SK-N-SH (cell line): ENCODE measurements at regions not wholly inside any gene's neighbourhood (a gene's known extent, or its start where the extent isn't known, plus 50 kb on each side); places are given as distances from the start of the nearest gene placed in this dataset.

Source experiments
- CTCF ChIA-PET: fragments of 300-600, 350-600 bp; formaldehyde crosslinking; extraction: SDS; loops from one replicate; lab custom pipeline; 2021; lab: Yijun Ruan, JAX
- POLR2A ChIA-PET: fragments of 350-600 bp; sonication (Branson Sonifier 250); formaldehyde crosslinking; extraction: SDS; loops from one replicate; lab custom pipeline; 2020; ENCODE audit warnings: antibody characterized with exemption, inconsistent platforms; lab: Yijun Ruan, JAX
- DNase-seq: peaks from one replicate; pipeline ENCODE4 v3.0.0; 2012
- H2AFZ ChIP-seq: fragments of 200-600 bp; sonication (generic); 2 replicates; pipeline ENCODE4 v1.8.1; 2016; ENCODE audit warnings: antibody characterized with exemption, mild to moderate bottlenecking, low read depth
- H3F3A ChIP-seq: fragments of 200-600 bp; sonication (generic); replicated peaks from 2 replicates; pipeline ENCODE3; 2016; ENCODE audit warnings: antibody characterized with exemption, mild to moderate bottlenecking; ENCODE audit not compliant: insufficient read depth
- H3K27ac ChIP-seq, 2 experiments: fragments of 200-500 bp in 1 of 2; fragments of 200-600 bp in 1 of 2; sonication (Bioruptor generic) in 1 of 2; sonication (generic), shearing (Covaris generic) in 1 of 2; 2 replicates each; pipeline versions ENCODE4 v1.5.1 to v1.6.1; 2014 to 2016; ENCODE audit warnings: low read depth in 2 of 2, inconsistent platforms in 1 of 2, low read length in 1 of 2, mild to moderate bottlenecking in 1 of 2, mixed read lengths in 1 of 2
- H3K27me3 ChIP-seq: fragments of 200-600 bp; sonication (generic), shearing (Covaris generic); 2 replicates; pipeline ENCODE4 v1.6.1; 2016; ENCODE audit warnings: mixed run types; ENCODE audit not compliant: insufficient read depth
- H3K36me3 ChIP-seq, 2 experiments: fragments of 200-500 bp in 1 of 2; fragments of 200-600 bp in 1 of 2; sonication (Bioruptor generic) in 1 of 2; sonication (generic) in 1 of 2; replicated peaks in 1 of 2; 2 replicates each; pipeline versions ENCODE3 to v1.5.1; 2014 to 2016; ENCODE audit warnings: low read length in 1 of 2, mild to moderate bottlenecking in 1 of 2; ENCODE audit not compliant: insufficient read depth in 2 of 2, control insufficient read depth in 1 of 2
- H3K4me1 ChIP-seq, 2 experiments: fragments of 200-500 bp in 1 of 2; fragments of 200-600 bp in 1 of 2; sonication (Bioruptor generic) in 1 of 2; sonication (generic), shearing (Covaris generic) in 1 of 2; 2 replicates each; pipeline versions ENCODE4 v1.5.1 to v1.6.1; 2014 to 2016; ENCODE audit warnings: low read depth in 1 of 2, low read length in 1 of 2, mixed run types in 1 of 2; ENCODE audit not compliant: insufficient read depth in 2 of 2, control insufficient read depth in 1 of 2
- H3K4me2 ChIP-seq: fragments of 200-600 bp; sonication (generic), shearing (Covaris generic); 2 replicates; pipeline ENCODE4 v1.6.1; 2017; ENCODE audit warnings: mixed run types
- H3K4me3 ChIP-seq, 2 experiments: fragments of 200-500 bp in 1 of 2; fragments of 200-600 bp in 1 of 2; sonication (Bioruptor generic) in 1 of 2; sonication (generic), shearing (Covaris generic) in 1 of 2; 2 replicates each; pipeline versions ENCODE4 v1.5.1 to v1.8.1; 2014 to 2016; ENCODE audit warnings: low read depth in 2 of 2, inconsistent platforms in 1 of 2, low read length in 1 of 2, mild to moderate bottlenecking in 1 of 2, mixed read lengths in 1 of 2, moderate library complexity in 1 of 2
- H3K79me2 ChIP-seq: fragments of 200-600 bp; sonication (generic); 2 replicates; pipeline ENCODE4 v1.8.1; 2017; ENCODE audit warnings: mild to moderate bottlenecking; ENCODE audit not compliant: insufficient read depth
- H3K9ac ChIP-seq: fragments of 200-600 bp; sonication (generic); 2 replicates; pipeline ENCODE4 v1.6.1; 2017; ENCODE audit warnings: mixed run types
- H3K9me2 ChIP-seq: fragments of 200-600 bp; sonication (generic); 2 replicates; pipeline ENCODE4 v1.6.1; 2017; ENCODE audit warnings: mixed run types
- H3K9me3 ChIP-seq: fragments of 200-600 bp; sonication (generic); 2 replicates; pipeline ENCODE4 v1.6.1; 2017; ENCODE audit warnings: mixed run types, mild to moderate bottlenecking, moderate library complexity
- H4K20me1 ChIP-seq: fragments of 200-600 bp; sonication (generic); 2 replicates; pipeline ENCODE4 v1.6.1; 2017; ENCODE audit warnings: mild to moderate bottlenecking, mixed run types; ENCODE audit not compliant: insufficient read depth
- FOSL2 ChIP-seq: IDR thresholded peaks from 2 replicates; pipeline ENCODE4 v1.4.0; 2012; ENCODE audit warnings: low read depth, mild to moderate bottlenecking, moderate library complexity, borderline replicate concordance
- JUND ChIP-seq: IDR thresholded peaks from 2 replicates; pipeline ENCODE4 v1.4.0; 2012
- MXI1 ChIP-seq: IDR thresholded peaks from 2 replicates; pipeline ENCODE4 v1.6.1; 2012; ENCODE audit warnings: mild to moderate bottlenecking, low read depth, low read length, improper control_type of control experiment
- NFIC ChIP-seq: IDR thresholded peaks from 2 replicates; pipeline ENCODE4 v1.4.0; 2012; ENCODE audit warnings: borderline replicate concordance
- RAD21 ChIP-seq: IDR thresholded peaks from 2 replicates; pipeline ENCODE4 v1.6.1; 2012; ENCODE audit warnings: mild to moderate bottlenecking, low read length
- RCOR1 ChIP-seq: fragments of 150-350 bp; IDR thresholded peaks from 2 replicates; pipeline ENCODE4 v1.6.1; 2017; ENCODE audit warnings: antibody characterized with exemption, low read length
- RXRA ChIP-seq: IDR thresholded peaks from 2 replicates; pipeline ENCODE4 v1.4.0; 2012; ENCODE audit warnings: low read depth, mild to moderate bottlenecking, borderline replicate concordance
- TCF12 ChIP-seq: IDR thresholded peaks from 2 replicates; pipeline ENCODE4 v1.4.0; 2012
- TEAD4 ChIP-seq: IDR thresholded peaks from 2 replicates; pipeline ENCODE4 v1.4.0; 2012; ENCODE audit warnings: mild to moderate bottlenecking, borderline replicate concordance; ENCODE audit not compliant: insufficient read depth
- YY1 ChIP-seq: IDR thresholded peaks from 2 replicates; pipeline ENCODE4 v1.4.0; 2012; ENCODE audit warnings: low read depth, mild to moderate bottlenecking
- WGBS: methylation state at CpG from one replicate; pipeline ENCODE4 v1.1.6; 2017; ENCODE audit warnings: low lambda C conversion rate; 5-methylcytosine and 5-hydroxymethylcytosine counted together
- TF ChIP-seq, protein P1 (sequence below): IDR thresholded peaks from 2 replicates; pipeline ENCODE4 v1.6.1; 2012; ENCODE audit warnings: mild to moderate bottlenecking, low read depth, low read length, moderate library complexity
- TF ChIP-seq, protein P2 (sequence below): IDR thresholded peaks from 2 replicates; pipeline ENCODE4; 2012
- TF ChIP-seq, protein P3 (sequence below): fragments of 200-600 bp; sonication (generic); IDR thresholded peaks from 2 replicates; pipeline ENCODE4 v1.6.1; 2017; ENCODE audit warnings: antibody characterized with exemption, mild to moderate bottlenecking, moderate library complexity
- TF ChIP-seq, protein P4 (sequence below): IDR thresholded peaks from 2 replicates; pipeline ENCODE4 v1.4.0; 2012; ENCODE audit warnings: low read depth, borderline replicate concordance
- TF ChIP-seq, protein P5 (sequence below): IDR thresholded peaks from 2 replicates; pipeline ENCODE4 v1.4.0; 2012; ENCODE audit warnings: low read depth
- TF ChIP-seq, protein P6 (sequence below): IDR thresholded peaks from 2 replicates; pipeline ENCODE4 v1.4.0; 2012; ENCODE audit warnings: low read depth, borderline replicate concordance

DNA sequence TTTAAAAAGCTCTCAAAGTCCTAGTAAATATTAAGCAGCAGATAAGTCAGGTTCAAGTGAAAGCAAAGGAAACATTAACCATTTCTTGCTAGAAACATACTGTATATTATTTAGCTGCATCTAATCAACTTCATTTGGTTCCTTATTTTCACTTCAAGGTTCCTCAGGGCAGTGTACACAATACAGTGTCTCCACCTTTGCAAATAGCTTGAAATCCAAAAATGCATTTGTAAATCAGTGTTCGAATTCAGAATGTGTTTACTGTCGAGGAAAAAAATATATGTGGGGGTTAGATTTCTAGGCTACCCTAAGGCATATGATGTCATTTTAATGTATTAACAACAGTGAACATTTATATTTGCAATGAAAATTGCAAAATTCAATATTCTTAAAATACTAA is 436.0 kb downstream of the CETN3 start:
- Histone ChIP-seq H3K9me2 (no peaks in the 10 kb centered on the region), H3K4me3 (no peak overlapping the region), H3K27me3 (no peaks in the 10 kb centered on the region), H3F3A (no peaks in the 10 kb centered on the region), H3K36me3 (no peaks in the 10 kb centered on the region), H3K4me1 (no peaks in the 10 kb centered on the region; a peak in 1 of 4 replicates), H3K79me2 (no peaks in the 10 kb centered on the region), H3K9ac (no peak overlapping the region), H3K27ac (no peak overlapping the region), H3K4me2 (no peak overlapping the region), H4K20me1 (no peaks in the 10 kb centered on the region), H2AFZ (no peak overlapping the region), H3K9me3 (no peaks in the 10 kb centered on the region)
- DNase-seq = no peak
- TF ChIP-seq NFIC (no peak), TEAD4 (no peak), YY1 (no peak), RAD21 (no peak), MXI1 (no peak), FOSL2 (no peak), RXRA (no peak), RCOR1 (no peak), JUND (no peak), TCF12 (no peak)
- TF ChIP-seq, protein P1, sequence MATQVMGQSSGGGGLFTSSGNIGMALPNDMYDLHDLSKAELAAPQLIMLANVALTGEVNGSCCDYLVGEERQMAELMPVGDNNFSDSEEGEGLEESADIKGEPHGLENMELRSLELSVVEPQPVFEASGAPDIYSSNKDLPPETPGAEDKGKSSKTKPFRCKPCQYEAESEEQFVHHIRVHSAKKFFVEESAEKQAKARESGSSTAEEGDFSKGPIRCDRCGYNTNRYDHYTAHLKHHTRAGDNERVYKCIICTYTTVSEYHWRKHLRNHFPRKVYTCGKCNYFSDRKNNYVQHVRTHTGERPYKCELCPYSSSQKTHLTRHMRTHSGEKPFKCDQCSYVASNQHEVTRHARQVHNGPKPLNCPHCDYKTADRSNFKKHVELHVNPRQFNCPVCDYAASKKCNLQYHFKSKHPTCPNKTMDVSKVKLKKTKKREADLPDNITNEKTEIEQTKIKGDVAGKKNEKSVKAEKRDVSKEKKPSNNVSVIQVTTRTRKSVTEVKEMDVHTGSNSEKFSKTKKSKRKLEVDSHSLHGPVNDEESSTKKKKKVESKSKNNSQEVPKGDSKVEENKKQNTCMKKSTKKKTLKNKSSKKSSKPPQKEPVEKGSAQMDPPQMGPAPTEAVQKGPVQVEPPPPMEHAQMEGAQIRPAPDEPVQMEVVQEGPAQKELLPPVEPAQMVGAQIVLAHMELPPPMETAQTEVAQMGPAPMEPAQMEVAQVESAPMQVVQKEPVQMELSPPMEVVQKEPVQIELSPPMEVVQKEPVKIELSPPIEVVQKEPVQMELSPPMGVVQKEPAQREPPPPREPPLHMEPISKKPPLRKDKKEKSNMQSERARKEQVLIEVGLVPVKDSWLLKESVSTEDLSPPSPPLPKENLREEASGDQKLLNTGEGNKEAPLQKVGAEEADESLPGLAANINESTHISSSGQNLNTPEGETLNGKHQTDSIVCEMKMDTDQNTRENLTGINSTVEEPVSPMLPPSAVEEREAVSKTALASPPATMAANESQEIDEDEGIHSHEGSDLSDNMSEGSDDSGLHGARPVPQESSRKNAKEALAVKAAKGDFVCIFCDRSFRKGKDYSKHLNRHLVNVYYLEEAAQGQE = no peak
- TF ChIP-seq, protein P2, sequence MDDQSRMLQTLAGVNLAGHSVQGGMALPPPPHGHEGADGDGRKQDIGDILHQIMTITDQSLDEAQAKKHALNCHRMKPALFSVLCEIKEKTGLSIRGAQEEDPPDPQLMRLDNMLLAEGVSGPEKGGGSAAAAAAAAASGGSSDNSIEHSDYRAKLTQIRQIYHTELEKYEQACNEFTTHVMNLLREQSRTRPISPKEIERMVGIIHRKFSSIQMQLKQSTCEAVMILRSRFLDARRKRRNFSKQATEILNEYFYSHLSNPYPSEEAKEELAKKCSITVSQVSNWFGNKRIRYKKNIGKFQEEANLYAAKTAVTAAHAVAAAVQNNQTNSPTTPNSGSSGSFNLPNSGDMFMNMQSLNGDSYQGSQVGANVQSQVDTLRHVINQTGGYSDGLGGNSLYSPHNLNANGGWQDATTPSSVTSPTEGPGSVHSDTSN = no peak
- TF ChIP-seq, protein P3, sequence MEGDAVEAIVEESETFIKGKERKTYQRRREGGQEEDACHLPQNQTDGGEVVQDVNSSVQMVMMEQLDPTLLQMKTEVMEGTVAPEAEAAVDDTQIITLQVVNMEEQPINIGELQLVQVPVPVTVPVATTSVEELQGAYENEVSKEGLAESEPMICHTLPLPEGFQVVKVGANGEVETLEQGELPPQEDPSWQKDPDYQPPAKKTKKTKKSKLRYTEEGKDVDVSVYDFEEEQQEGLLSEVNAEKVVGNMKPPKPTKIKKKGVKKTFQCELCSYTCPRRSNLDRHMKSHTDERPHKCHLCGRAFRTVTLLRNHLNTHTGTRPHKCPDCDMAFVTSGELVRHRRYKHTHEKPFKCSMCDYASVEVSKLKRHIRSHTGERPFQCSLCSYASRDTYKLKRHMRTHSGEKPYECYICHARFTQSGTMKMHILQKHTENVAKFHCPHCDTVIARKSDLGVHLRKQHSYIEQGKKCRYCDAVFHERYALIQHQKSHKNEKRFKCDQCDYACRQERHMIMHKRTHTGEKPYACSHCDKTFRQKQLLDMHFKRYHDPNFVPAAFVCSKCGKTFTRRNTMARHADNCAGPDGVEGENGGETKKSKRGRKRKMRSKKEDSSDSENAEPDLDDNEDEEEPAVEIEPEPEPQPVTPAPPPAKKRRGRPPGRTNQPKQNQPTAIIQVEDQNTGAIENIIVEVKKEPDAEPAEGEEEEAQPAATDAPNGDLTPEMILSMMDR = no peak
- TF ChIP-seq, protein P4, sequence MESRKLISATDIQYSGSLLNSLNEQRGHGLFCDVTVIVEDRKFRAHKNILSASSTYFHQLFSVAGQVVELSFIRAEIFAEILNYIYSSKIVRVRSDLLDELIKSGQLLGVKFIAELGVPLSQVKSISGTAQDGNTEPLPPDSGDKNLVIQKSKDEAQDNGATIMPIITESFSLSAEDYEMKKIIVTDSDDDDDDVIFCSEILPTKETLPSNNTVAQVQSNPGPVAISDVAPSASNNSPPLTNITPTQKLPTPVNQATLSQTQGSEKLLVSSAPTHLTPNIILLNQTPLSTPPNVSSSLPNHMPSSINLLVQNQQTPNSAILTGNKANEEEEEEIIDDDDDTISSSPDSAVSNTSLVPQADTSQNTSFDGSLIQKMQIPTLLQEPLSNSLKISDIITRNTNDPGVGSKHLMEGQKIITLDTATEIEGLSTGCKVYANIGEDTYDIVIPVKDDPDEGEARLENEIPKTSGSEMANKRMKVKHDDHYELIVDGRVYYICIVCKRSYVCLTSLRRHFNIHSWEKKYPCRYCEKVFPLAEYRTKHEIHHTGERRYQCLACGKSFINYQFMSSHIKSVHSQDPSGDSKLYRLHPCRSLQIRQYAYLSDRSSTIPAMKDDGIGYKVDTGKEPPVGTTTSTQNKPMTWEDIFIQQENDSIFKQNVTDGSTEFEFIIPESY = no peak
- TF ChIP-seq, protein P5, sequence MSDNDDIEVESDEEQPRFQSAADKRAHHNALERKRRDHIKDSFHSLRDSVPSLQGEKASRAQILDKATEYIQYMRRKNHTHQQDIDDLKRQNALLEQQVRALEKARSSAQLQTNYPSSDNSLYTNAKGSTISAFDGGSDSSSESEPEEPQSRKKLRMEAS = no peak
- TF ChIP-seq, protein P6, sequence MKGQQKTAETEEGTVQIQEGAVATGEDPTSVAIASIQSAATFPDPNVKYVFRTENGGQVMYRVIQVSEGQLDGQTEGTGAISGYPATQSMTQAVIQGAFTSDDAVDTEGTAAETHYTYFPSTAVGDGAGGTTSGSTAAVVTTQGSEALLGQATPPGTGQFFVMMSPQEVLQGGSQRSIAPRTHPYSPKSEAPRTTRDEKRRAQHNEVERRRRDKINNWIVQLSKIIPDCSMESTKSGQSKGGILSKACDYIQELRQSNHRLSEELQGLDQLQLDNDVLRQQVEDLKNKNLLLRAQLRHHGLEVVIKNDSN = no peak
- 76% methylated on average over 2 of the region's 2 CpGs for whole genome bisulfite sequencing
- ChIA-PET CTCF (interaction anchor here (0.6 to 1.6 kb wide), 2 partner anchors 12 to 19 kb away, joined by 3 to 5 read pairs; no protein-coding TSS in a partner anchor), POLR2A (no interaction called here)
